Stimulated activated CD4-positive, alpha-beta T cell treated with anti-CD3 and anti-CD28 coated beads, Interleukin-4, amount 100 ng/mL, for 1 hour (primary cell): ENCODE measurements at regions not wholly inside any gene's neighbourhood (a gene's known extent, or its start where the extent isn't known, plus 50 kb on each side); places are given as distances from the start of the nearest gene placed in this dataset.
"Not testable (repeated sequence)": the region's sequence is repeated elsewhere in the genome, so short reads cannot be mapped to it uniquely, and the experiment has no call there.

ENCODE experiments used
- DNase-seq: peaks from one replicate; pipeline ENCODE4 v3.0.0-alpha.2; 2020

- no peak for DNase-seq
Observed at GRCh38 chr5:89712134-89712700, 697.3 kb downstream of the CETN3 start.

DNA sequence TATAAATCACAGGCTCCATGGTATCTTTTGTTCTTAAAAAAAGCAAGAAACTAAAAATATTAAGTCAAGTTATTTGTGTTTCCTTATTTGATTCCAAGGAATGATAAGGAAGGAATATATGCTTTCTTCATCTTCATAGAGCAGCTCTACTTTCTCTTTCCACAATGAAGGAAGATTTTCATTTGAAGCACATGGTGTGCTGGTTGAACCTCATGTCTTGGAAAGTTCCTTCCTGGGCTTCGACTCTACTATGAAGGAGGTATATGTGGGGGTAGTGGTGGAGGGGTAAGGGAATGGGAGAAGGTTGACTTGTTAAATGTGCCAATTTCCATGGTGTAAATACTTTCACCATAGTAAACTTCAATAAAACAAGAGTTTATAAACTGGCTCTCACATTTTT, 698.0 kb downstream of the CETN3 start:
- no peak for DNase-seq

DNA sequence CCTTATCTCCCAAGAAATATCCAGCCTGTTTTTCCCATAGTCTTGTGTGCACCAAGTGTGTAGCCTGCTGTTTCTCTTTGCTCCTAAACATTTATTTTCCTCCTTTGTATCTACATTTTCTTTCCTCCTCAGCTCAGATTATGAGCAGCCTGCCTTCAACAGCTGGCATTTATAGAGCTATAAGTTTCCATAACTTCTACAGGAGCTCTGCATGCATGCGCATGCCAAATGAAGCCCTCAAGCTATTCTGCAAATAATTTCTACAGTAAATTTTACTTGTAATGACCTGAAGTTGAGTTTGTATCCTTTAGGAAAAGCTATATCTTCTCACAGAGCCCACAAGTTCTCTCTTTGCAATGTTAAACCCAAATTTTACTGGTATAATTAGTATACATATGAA, 699.5 kb downstream of the CETN3 start:
- DNase-seq: no peak

- DNase-seq: no peak
Observed at GRCh38 chr5:89707891-89708290, 701.7 kb downstream of the CETN3 start.

GRCh38 chr5:89706731-89707130, 702.8 kb downstream of the CETN3 start:
- DNase-seq: no peak

DNA sequence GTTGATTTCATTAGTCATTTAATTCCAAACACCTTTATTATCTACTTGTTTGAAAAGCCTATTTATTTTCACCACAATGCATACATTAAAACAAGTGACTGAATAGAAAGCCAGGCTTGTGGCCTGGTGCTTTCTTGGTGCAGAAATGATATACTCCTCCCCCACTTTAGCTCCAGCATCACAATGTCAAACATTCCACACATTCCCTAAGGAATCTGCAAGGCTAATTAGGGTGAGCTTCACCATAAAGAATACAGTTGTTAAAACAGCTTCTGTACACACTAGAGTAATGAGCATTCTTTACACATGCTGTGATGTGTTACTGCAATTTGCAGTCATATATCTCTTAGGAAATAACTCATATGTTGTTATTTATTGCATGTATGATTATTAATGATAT, 705.7 kb downstream of the CETN3 start:
- no peak for DNase-seq

DNA sequence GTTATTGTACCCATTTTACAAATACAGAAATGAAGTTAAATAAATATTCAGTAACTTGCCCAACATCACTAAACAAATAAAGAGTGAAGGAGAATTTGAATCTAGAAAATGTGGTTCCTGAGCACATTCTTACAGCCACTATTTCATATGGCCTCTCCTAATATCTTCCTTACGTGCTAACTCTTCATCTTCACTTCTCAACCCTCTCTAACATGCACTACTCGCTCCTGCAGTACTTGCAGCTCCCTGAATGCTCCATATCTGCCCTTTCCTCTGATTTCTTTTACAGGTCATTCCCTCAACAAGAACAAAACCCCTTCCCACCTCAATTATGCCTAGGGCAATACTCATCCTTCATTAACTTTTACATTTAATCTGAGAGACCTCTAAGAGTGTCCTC, 711.5 kb downstream of the CETN3 start:
- DNase-seq: no peak

- DNase-seq: no peak
Observed at GRCh38 chr5:89697581-89697980, 712.0 kb downstream of the CETN3 start.

- no peak for DNase-seq
Observed at GRCh38 chr5:89695371-89695770, 714.2 kb downstream of the CETN3 start.

DNA sequence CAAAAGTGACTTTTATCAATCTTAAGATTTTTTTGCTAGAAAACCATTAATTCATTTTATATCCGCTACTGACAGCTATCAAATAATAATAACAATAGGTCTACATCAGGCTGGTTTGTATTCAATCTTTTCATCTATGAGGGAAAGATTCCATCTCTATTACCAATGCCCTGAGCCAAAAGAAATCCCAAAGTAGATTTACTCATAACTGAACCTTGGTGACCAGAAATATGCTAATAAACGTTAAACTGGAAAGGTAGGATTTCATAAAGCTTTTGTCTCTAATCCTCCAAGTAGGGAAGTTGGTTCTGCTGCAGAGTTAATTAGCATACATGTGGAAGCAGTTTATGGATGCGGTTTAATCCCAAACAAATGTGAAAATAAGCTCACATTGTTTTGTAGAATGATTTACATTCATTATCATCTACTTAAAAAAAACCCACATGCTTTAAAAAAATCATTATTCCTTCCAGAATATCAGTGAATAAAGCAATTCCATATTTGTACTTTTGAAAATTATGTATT, 715.5 kb downstream of the CETN3 start:
- DNase-seq: no peak

DNA sequence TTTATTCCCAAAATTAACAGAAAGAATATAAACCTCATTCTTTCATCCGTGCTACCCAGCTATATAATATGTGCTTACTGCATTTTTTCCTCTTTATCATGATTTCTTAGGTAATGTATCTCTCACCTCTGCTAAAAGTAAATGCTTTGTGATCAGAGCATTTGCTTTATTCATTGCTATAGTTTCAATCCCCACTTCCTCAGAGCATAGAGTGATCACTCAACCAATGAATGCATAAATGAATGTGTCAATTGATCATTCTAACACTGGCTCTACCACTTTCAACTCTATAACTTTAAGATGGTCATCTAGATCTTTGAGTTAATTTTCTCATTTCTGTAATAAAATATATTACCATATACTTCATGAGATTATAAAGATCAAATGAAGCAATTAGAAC, 719.2 kb downstream of the CETN3 start:
- no peak for DNase-seq

GRCh38 chr5:89686081-89686765, 723.3 kb downstream of the CETN3 start:
- DNase-seq: no peak

DNA sequence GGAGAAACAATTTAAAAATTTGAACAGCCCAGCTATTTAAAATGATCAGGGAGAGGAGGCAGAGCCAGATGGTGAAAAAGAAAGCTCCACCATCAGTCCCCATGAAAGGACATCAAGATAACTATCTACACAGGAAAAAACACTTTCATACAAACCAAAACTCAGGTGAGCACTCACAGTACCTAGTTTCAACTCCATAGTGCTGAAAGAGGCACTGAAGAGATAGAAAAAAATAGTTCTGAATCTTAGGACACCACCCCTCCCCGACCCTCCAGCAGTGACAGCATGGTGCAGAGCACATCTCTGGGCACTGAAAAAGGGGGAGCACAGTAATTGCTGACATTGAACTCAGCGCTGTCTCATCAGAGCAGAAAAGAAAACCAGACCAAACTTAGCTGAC, 732.9 kb downstream of the CETN3 start:
- DNase-seq: no peak

GRCh38 chr5:89673019-89673418, 736.5 kb downstream of the CETN3 start:
- no peak for DNase-seq

DNA sequence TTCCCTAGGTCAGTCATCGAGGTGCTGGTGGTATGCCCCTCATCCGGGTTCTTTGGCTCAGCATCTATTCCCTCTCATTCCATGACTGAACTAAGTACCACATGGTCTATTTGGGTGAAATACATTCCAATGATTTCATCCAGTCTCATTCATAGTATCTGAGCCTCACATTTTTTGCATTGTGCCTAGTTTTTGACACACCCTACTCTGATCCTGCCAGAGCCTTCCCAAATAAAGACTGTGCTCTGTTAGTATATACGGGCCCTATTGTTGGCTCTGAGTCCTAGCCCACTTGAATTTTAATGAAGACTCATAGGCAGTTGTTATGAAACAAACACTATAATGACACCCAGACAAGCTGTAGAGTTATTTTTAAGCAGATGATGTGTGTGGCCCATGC, 740.7 kb downstream of the CETN3 start:
- no peak for DNase-seq

DNA sequence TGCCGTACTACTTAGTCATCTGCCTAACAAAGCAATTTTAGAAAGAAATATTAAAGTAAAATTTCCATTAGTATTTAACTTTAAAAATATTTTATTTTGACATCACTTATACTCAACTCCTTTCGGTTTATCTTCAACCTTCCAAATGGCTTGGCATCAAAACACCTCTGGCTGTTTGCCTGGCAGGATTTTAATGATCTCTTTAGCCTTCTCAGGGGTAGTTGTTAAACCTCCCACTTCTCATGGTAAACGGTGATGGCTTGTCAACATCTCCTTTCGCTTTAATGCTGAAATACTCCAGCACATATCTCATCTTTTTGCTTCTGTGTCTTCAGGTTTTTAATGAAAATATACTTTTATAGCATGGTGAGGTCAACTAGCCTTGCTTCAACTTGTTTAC, 747.1 kb downstream of the CETN3 start:
- no peak for DNase-seq

DNA sequence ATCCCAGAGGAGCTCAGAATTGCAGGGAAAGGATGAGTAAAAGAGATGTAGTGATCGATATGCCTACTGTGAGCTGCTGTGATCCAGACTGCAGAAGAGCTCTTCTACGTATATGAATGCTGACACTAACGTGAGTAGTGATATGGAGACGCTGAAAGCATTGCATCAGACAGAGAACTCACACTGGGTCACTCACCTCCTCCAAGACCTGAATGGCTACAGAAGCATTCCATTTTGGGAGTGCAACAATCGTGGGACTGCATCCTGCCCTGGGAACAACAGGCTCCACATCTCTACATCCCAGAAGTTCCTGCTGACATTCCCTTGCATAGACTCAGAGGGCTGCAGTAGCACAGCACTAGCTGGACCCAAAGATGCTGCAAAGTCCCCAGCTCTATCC, 755.9 kb upstream of the MEF2C start:
- DNase-seq: no peak

DNA sequence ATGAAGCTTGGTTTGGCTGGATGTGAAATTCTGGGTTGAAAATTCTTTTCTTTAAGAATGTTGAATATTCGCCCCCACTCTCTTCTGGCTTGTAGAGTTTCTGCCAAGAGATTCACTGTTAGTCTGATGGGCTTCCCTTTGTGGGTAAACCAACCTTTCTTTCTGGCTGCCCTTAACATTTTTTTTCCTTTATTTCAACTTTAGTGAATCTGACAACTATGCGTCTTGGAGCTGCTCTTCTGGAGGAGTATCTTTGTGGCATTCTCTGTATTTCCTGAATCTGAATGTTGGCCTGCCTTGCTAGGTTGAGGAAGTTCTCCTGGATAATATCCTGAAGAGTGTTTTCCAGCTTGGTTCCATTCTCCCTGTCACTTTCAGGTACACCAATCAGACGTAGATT, 751.2 kb upstream of the MEF2C start:
- not testable (repeated sequence) for DNase-seq

DNA sequence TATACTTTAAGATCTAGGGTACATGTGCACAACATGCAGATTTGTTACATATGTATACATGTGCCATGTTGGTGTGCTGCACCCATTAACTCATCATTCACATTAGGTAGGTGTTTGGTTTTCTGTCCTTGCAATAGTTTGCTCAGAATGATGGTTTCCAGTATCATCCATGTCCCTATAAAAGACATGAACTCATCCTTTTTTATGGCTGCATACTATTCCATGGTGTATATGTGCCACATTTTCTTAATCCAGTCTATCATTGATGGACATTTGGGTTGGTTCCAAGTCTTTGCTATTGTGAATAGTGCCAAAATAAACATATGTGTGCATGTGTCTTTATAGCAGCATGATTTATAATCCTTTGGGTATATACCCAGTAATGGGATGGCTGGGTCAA, 747.1 kb upstream of the MEF2C start:
- not testable (repeated sequence) for DNase-seq

DNA sequence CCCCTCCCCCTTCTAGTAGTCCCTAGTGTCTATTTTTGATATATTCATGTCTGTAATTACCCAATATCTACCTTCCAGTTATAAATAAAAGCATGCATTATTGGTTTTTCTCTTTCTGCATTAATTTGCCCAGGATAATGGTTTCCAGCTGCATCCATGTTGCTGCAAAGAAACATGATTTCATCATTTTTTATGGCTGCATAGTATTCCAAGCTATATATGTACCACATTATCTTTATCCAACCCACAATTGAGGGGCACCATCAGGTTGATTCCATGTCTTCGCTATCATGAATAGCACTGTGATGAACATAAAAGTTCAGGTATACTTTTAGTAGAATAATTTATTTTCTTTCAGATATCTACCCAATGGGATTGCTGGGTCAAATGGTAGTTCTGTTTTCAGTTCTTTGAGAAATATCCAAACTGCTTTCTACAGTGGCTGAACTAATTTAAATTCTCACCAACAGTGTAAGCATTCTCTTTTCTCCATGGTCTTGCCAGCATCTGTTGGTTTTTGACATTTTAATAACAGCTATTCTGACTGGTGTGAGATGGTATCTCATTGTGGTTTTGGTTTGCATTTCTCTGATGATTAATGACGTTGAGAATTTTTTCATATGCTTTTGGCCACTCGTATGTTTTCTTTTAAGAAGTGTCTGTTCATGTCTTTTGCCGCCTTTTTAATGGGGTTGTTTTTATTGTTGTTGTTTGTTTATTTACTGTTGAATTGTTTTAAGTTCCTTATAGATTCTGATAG, 746.1 kb upstream of the MEF2C start:
- DNase-seq: no peak

GRCh38 chr5:89615839-89616518, 733.0 kb upstream of the MEF2C start:
- no peak for DNase-seq

DNA sequence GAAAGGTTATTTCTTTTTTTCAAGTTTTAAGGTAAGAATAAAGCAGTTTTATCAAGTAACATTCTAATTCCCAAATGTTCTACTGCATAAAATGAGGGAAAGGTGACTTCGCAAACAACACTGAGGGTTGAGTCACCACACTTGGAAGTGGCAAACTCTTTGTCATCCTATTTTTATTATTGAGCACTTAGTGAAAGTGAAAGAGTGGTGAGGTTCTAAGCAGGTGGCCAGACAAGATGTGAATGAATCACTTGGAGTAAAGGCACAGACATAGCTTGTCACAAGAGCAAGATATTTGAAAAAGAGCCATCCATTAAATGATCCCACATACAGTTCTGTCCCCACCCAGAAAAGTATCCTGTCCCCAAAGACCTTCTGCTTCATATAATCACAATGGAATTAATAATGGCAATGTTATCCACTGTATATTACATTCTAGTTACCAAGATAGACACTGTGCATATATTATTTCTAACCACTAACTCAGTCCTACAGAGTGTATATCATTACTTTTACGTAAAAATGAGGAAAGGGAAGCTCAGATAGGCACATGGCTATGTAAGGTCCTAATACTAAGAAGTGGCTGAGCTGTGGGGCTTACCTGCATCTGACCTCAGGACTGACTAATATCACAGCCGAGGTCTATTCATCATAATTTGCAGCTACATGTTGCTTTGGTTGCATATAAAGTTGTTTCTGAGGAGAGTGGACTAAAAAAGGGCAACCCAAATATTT, 730.4 kb upstream of the MEF2C start:
- DNase-seq: no peak
